ENCODE measurements at regions not wholly inside any gene's neighbourhood (a gene's known extent, or its start where the extent isn't known, plus 50 kb on each side); places are given as distances from the start of the nearest gene placed in this dataset.

- DNase-seq (ENCODE audit: low read depth in 2 of 2, low spot score in 1 of 2), result no peak
Measured at GRCh38 chr4:53816561-53816960, 225.3 kb upstream of the LNX1 start.

GRCh38 chr4:53815281-53815680 is 224.0 kb upstream of the LNX1 start:
- no peak for DNase-seq (ENCODE audit: low read depth in 2 of 2, low spot score in 1 of 2)

- DNase-seq (ENCODE audit: low read depth in 2 of 2, low spot score in 1 of 2), result no peak
Measured at GRCh38 chr4:53813998-53814397, 222.7 kb upstream of the LNX1 start.

DNA sequence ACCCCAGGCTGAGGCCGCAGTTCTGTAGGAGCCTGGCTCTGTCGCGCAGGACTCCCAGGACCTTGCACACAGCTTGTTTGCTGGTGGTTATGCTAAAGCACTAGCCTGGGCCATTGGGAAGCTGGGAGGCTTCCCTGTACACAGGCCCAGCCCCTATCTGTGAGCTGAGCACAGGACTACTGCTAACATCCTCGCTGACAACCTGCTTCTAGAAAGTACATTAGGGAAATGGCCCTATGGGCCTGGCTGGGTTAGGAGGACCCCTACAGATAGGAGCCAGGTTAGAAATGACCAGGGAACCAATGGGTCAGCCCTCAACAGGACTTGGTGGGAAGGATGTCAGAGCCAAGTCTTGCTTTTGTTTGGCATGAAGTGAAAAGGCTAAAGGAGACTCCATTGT is 219.4 kb upstream of the LNX1 start:
- DNase-seq (ENCODE audit: low read depth in 2 of 2, low spot score in 1 of 2), result no peak

DNA sequence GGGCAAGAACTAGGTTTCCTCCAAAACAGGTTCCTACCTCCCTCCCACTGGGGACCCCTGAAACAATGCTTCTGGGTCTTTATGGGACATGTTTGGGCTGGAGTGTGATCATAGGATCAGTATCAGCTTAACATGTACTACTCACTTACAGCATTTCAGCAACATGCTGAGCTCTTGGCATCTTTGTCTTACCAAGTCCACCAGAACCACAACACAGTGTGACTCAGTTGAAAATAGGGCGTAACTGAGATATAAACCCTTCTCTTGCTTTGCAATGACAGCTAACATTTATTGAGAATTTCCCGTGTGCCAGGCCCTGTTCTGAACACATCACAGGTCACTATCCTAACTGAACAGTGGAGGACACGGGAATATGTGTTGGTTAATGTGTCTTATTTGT is 218.5 kb upstream of the LNX1 start:
- DNase-seq (ENCODE audit: low read depth in 2 of 2, low spot score in 1 of 2), result no peak

DNA sequence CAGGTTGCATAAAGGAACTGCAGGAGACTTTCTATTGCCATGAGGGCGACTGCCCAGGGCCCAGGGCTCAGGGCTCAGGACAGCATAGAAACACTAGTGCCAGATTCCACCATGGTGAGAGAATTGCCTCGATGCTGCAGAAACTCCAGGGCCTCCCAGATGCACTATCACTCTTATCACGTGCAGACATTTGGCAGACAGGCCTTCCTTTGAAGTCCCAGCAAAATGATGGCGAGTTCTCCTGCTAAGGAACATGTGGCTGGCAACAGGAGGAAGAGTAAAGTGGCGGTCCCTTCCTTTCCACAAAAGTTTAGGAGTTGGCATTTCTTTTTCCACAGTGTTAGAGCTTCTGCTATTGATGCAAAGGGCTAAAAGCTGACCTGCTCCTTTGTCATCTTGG is 214.0 kb upstream of the LNX1 start:
- DNase-seq (ENCODE audit: low read depth in 2 of 2, low spot score in 1 of 2), result no peak

DNA sequence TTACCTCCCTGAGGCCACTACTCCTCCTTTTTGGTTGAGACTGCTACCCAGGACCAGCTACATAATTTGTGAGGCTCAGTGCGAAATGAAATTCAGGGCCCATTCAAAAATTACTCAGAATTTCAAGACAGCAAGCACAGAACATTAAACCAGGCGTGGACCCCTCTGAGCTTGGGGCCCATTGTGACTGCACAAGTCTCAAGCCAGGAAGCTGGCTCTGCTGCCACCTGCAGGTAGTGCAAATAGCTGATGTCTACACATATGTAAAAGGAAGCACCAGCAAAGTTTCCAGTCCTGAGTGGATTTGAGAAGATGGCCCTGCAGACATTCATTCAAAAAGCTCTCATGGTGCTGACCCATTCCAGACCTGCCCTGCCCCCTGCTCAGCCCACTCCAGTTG is 213.4 kb upstream of the LNX1 start:
- DNase-seq (ENCODE audit: low read depth in 2 of 2, low spot score in 1 of 2), result no peak

- no peak for DNase-seq (ENCODE audit: low read depth in 2 of 2, low spot score in 1 of 2)
Measured at GRCh38 chr4:53802500-53802899, 211.2 kb upstream of the LNX1 start.

GRCh38 chr4:53801373-53801772 is 210.1 kb upstream of the LNX1 start:
- no peak for DNase-seq (ENCODE audit: low read depth in 2 of 2, low spot score in 1 of 2)

DNA sequence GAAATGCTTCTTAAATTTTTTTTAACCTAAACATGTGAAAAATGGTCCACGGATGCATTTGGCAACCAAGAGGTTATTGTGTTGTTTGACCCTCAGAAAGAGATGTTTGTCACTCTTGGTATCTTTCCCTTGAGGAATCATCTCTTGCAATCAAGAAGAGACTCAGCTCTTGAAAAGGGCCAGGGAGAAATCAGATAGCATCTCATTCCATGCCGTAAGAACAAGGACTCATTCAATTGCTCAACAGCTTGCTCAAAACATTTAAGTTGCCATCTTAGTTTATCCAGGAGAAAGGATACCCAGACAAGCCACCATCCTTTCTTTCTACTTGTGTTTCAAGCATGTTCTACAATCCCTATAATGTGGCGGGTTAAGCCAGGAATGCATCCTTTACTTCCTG is 209.5 kb upstream of the LNX1 start:
- DNase-seq (ENCODE audit: low read depth in 2 of 2, low spot score in 1 of 2), result no peak

DNA sequence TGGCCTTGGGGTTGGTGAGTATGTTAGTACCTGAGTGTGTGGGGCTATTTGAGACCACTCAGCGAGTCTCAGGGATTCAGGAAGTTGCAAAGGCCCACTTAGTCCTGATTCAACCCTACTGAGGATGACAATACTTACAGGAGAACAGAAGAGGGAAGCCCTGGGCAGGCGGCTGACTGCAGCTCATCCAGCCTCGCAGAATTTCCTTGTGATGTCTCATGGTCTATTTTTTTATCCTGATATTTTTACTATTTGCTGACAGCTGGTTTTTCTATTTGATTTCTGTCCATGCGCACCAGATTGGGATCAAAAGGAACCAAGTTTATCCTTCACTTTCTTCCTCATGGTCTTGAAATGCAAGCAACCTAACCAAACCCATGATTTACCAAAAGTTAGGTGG is 201.8 kb upstream of the LNX1 start:
- no peak for DNase-seq (ENCODE audit: low read depth in 2 of 2, low spot score in 1 of 2)

- DNase-seq (ENCODE audit: low read depth in 2 of 2, low spot score in 1 of 2), result no peak
Measured at GRCh38 chr4:53790286-53790685, 199.0 kb upstream of the LNX1 start.

- no peak for DNase-seq (ENCODE audit: low read depth in 2 of 2, low spot score in 1 of 2)
Measured at GRCh38 chr4:53788621-53789020, 197.3 kb upstream of the LNX1 start.

GRCh38 chr4:53788011-53788410 is 196.7 kb upstream of the LNX1 start:
- DNase-seq (ENCODE audit: low read depth in 2 of 2, low spot score in 1 of 2), result no peak

DNA sequence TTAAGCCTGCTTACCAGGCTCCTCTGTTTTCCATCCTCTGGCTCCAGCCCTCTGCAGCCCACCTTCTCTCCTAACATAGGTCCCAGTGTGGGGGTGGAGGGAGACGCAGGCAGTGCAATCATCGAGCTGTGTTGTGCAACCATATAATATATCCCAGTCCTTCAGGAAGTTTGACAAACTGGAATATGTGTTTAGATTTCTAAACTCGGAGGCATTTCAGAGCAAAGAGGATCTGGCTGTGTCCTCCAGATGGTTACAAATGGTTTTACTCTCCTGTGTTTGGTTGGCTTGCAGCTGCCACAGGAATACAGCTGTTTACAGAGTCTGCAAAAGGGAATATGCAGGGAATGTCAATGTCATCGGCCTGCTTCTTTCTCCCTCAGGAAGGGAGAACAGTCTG is 195.3 kb upstream of the LNX1 start:
- no peak for DNase-seq (ENCODE audit: low read depth in 2 of 2, low spot score in 1 of 2)

DNA sequence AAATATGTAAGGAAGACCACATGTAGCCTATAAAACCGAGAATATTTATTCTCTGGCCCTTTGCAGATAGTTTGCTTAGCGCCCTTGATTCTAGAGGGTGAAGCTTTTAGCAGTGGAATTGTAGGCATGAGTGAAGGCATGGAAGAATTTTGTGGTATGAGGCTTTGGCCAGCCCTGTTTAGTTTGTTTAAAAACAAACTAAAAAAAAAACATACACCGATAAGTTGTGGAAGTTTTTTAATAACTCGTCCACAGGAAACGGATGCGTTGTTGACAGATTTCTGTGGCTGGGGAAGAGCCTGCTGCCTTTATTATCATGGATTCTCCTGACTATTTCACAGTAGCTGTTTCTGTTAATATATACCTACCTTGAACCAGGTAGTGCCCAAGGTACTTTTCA is 194.7 kb upstream of the LNX1 start:
- no peak for DNase-seq (ENCODE audit: low read depth in 2 of 2, low spot score in 1 of 2)

- DNase-seq (ENCODE audit: low read depth in 2 of 2, low spot score in 1 of 2), result no peak
Measured at GRCh38 chr4:53784112-53784511, 192.8 kb upstream of the LNX1 start.

GRCh38 chr4:53783208-53783859 is 192.0 kb upstream of the LNX1 start:
- no peak for DNase-seq (ENCODE audit: low read depth in 2 of 2, low spot score in 1 of 2)

- DNase-seq (ENCODE audit: low read depth in 2 of 2, low spot score in 1 of 2), result no peak
Measured at GRCh38 chr4:53782458-53782845, 191.2 kb upstream of the LNX1 start.

DNA sequence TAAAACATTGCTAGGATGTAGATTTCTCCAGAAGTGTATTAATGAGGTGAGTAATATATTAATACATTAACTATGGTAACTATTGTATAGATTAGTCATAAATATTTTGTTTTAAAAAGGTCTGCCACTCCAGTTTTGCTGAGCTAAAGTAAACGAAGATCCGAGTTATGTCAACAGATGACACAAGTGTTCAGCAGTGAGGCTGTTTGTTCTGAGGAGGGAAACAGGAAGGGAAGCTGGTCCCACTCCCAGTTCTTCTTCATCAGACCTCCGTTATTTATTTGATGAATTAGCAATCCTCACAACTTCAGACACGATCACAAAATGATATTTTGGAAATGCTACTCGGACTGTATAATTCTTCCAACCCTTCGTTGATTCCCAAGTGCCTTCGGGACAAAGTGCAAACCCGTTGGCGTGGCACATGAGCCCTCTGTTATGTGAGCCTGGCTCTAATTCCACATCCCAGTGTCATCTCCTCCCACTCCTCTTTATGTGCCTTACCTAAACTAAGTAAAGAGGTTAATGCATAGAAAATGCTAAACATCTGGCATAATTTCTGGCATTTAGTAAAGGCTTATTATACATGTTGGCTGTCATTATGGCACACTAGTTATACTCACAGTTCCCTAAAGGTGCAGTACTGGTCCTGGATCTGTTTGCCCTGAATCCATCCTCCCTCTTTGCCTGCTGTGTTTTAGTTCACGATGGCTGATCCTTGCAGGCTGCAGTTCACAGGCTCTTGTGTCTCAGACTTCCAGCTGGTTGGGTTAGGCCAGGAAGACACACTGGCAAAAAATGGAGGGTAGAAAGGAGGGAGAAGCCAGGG is 190.6 kb upstream of the LNX1 start:
- DNase-seq (ENCODE audit: low read depth in 2 of 2, low spot score in 1 of 2), result no peak

DNA sequence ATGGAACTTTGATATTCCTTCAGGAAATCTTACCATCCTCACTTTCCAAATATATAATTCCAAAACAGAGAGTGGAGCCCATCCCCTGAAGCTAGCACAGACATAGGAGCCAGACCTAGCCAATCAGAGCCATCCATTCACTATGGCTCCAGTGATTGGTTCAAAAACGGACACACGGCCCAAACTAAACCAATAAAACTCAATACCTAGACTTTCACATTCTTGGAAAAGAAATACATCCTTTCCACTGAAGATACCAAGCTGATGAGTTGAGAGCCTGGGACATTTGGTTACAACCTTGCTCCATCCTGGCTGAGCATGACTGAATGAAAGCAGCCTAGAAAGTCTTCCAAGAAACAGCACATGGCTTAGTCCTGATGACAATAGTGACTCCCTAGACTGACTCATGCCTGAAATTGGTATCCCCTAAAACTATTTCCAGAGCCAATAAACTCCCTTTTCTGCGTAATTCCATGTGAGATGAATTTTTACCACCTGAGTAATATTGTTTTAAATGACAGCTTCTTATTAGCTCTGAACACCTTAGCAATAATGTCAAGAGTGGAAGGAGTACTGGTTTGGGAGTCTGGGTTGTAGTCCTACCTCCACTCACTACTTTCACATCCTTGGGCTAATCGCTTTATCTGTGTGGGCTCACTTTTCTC is 189.6 kb upstream of the LNX1 start:
- no peak for DNase-seq (ENCODE audit: low read depth in 2 of 2, low spot score in 1 of 2)

GRCh38 chr4:53779025-53779424 is 187.7 kb upstream of the LNX1 start:
- DNase-seq (ENCODE audit: low read depth in 2 of 2, low spot score in 1 of 2), result no peak
